Subcutaneous abdominal adipose tissue (tissue), 5 donors: ENCODE measurements at regions not wholly inside any gene's neighbourhood (a gene's known extent, or its start where the extent isn't known, plus 50 kb on each side); places are given as distances from the start of the nearest gene placed in this dataset.

Experiments
- H3K27ac ChIP-seq: one replicate; pipeline ENCODE4 v1.7.0; 2013; ENCODE audit warnings: low read depth, mild to moderate bottlenecking, inconsistent platforms, low read length, moderate library complexity
- H3K27me3 ChIP-seq, 5 donors: one replicate each; pipeline ENCODE4 v1.7.0; 2013; ENCODE audit warnings: low read length in 5 of 5, inconsistent platforms in 1 of 5; ENCODE audit not compliant: control insufficient read depth in 5 of 5, insufficient read depth in 4 of 5
- H3K36me3 ChIP-seq, 5 donors: one replicate each; pipeline ENCODE4 v1.7.0; 2013; ENCODE audit warnings: low read length in 5 of 5; ENCODE audit not compliant: control insufficient read depth in 5 of 5, insufficient read depth in 5 of 5
- H3K4me1 ChIP-seq, 5 donors: one replicate each; pipeline ENCODE4 v1.7.0; 2013; ENCODE audit warnings: low read length in 5 of 5, mild to moderate bottlenecking in 3 of 5, moderate library complexity in 1 of 5; ENCODE audit not compliant: control insufficient read depth in 5 of 5, insufficient read depth in 5 of 5
- H3K4me3 ChIP-seq, 5 donors: one replicate each; pipeline ENCODE4 v1.7.0; 2013; ENCODE audit warnings: low read length in 5 of 5, low read depth in 1 of 5
- H3K9ac ChIP-seq, 5 donors: one replicate each; pipeline ENCODE4 v1.7.0; 2013; ENCODE audit warnings: low read length in 5 of 5, mild to moderate bottlenecking in 4 of 5, moderate library complexity in 3 of 5
- H3K9me3 ChIP-seq, 5 donors: one replicate each; pipeline ENCODE4 v1.7.0; 2013; ENCODE audit warnings: low read length in 5 of 5; ENCODE audit not compliant: control insufficient read depth in 5 of 5
- donor health status: healthy.
- donor health status: healthy.
- donor health status: healthy.
- donor health status: healthy.
- donor health status: healthy.

- H3K9me3 ChIP-seq: no peaks in the 10 kb centered on the region
- H3K4me1 ChIP-seq: peaks cover 0 to 10% (median 4%) of the 10 kb centered on the region in 5 donors
- H3K36me3 ChIP-seq: no peaks in the 10 kb centered on the region
- H3K27me3 ChIP-seq: no peaks in the 10 kb centered on the region
- H3K4me3 ChIP-seq: no peak overlapping the region
- no peak overlapping the region for H3K9ac ChIP-seq
- no peak overlapping the region for H3K27ac ChIP-seq
Measured at GRCh38 chr2:226135861-226136548, 663.6 kb downstream of the IRS1 start.

GRCh38 chr2:226132323-226133215, 667.1 kb downstream of the IRS1 start:
- H3K4me1 ChIP-seq: peaks cover 0 to 10% (median 4%) of the 10 kb centered on the region in 5 donors
- no peaks in the 10 kb centered on the region for H3K36me3 ChIP-seq
- no peak overlapping the region for H3K4me3 ChIP-seq
- H3K9ac ChIP-seq: no peak overlapping the region
- H3K27ac ChIP-seq: no peak overlapping the region
- no peaks in the 10 kb centered on the region for H3K27me3 ChIP-seq
- no peaks in the 10 kb centered on the region for H3K9me3 ChIP-seq

GRCh38 chr2:226131299-226131784, 668.3 kb downstream of the IRS1 start:
- Histone ChIP-seq H3K9me3 (no peaks in the 10 kb centered on the region), H3K27ac (no peak overlapping the region), H3K36me3 (no peaks in the 10 kb centered on the region), H3K9ac (no peak overlapping the region), H3K4me3 (no peak overlapping the region), H3K27me3 (no peaks in the 10 kb centered on the region), H3K4me1 (peaks cover 0 to 8% (median 4%) of the 10 kb centered on the region in 5 donors)

- H3K4me1 ChIP-seq: peaks cover 0 to 10% (median 5%) of the 10 kb centered on the region in 5 donors
- H3K27ac ChIP-seq: no peak overlapping the region
- no peak overlapping the region for H3K4me3 ChIP-seq
- H3K27me3 ChIP-seq: no peaks in the 10 kb centered on the region
- no peak overlapping the region for H3K9ac ChIP-seq
- H3K9me3 ChIP-seq: no peaks in the 10 kb centered on the region
- no peaks in the 10 kb centered on the region for H3K36me3 ChIP-seq
Measured at GRCh38 chr2:226130192-226130591, 669.4 kb downstream of the IRS1 start.

GRCh38 chr2:226127682-226128081, 671.9 kb downstream of the IRS1 start:
- Histone ChIP-seq H3K27me3 (no peaks in the 10 kb centered on the region), H3K9ac (no peak overlapping the region), H3K9me3 (no peaks in the 10 kb centered on the region)

GRCh38 chr2:226126104-226126503, 673.5 kb downstream of the IRS1 start:
- H3K4me3 ChIP-seq: no peak overlapping the region
- H3K9me3 ChIP-seq: no peaks in the 10 kb centered on the region
- H3K27me3 ChIP-seq: no peaks in the 10 kb centered on the region
- H3K9ac ChIP-seq: no peak overlapping the region
- H3K4me1 ChIP-seq: peaks cover 0 to 36% (median 31%) of the 10 kb centered on the region in 5 donors
- H3K27ac ChIP-seq: peak overlapping the region; percentile 79
- H3K36me3 ChIP-seq: no peaks in the 10 kb centered on the region

More at GRCh38 chr2:226127682-226128081, 671.9 kb downstream of the IRS1 start:
- Histone ChIP-seq H3K4me1 (peaks cover 0 to 23% (median 21%) of the 10 kb centered on the region in 5 donors), H3K4me3 (no peak overlapping the region), H3K27ac (no peak overlapping the region), H3K36me3 (no peaks in the 10 kb centered on the region)

- no peaks in the 10 kb centered on the region for H3K36me3 ChIP-seq
- H3K27ac ChIP-seq: peak overlapping the region; percentile 79
- H3K4me1 ChIP-seq: peaks cover 0 to 42% (median 33%) of the 10 kb centered on the region in 5 donors
- H3K9ac ChIP-seq: peak overlapping the region in 2 of 5 donors; percentile 3 to 66
- no peaks in the 10 kb centered on the region for H3K9me3 ChIP-seq
- no peak overlapping the region for H3K4me3 ChIP-seq
- H3K27me3 ChIP-seq: no peaks in the 10 kb centered on the region
Measured at GRCh38 chr2:226125176-226125883, 674.3 kb downstream of the IRS1 start.

GRCh38 chr2:226124548-226125011, 675.0 kb downstream of the IRS1 start:
- Histone ChIP-seq H3K27me3 (no peaks in the 10 kb centered on the region), H3K4me1 (peaks cover 0 to 47% (median 35%) of the 10 kb centered on the region in 5 donors), H3K4me3 (peak overlapping the region in 1 of 5 donors; percentile 2), H3K9ac (peak overlapping the region in 1 of 5 donors; percentile 66), H3K27ac (peak overlapping the region; percentile 79), H3K36me3 (no peaks in the 10 kb centered on the region), H3K9me3 (no peaks in the 10 kb centered on the region)

- H3K27ac ChIP-seq: peak overlapping the region; percentile 79
- peak overlapping the region in 1 of 5 donors; percentile 27 for H3K9ac ChIP-seq
- H3K36me3 ChIP-seq: no peaks in the 10 kb centered on the region
- H3K4me3 ChIP-seq: no peak overlapping the region
- peaks cover 0 to 58% (median 43%) of the 10 kb centered on the region in 5 donors for H3K4me1 ChIP-seq
- H3K27me3 ChIP-seq: no peaks in the 10 kb centered on the region
- no peaks in the 10 kb centered on the region for H3K9me3 ChIP-seq
Measured at GRCh38 chr2:226123300-226123699, 676.3 kb downstream of the IRS1 start.
